ENCODE measurements at regions not wholly inside any gene's neighbourhood (a gene's known extent, or its start where the extent isn't known, plus 50 kb on each side); places are given as distances from the start of the nearest gene placed in this dataset.
"Not testable (repeated sequence)": the region's sequence is repeated elsewhere in the genome, so short reads cannot be mapped to it uniquely, and the experiment has no call there.

GRCh38 chr1:217135987-217136894 lies 413.0 kb upstream of the ESRRG start:
- no peak for DNase-seq

- DNase-seq = no peak
Measured at GRCh38 chr1:217135569-217135915, 412.3 kb upstream of the ESRRG start.

- DNase-seq = no peak
Measured at GRCh38 chr1:217134857-217135568, 411.8 kb upstream of the ESRRG start.

GRCh38 chr1:217133958-217134856 lies 411.0 kb upstream of the ESRRG start:
- no peak for DNase-seq

GRCh38 chr1:217133092-217133491 lies 409.9 kb upstream of the ESRRG start:
- DNase-seq = no peak

GRCh38 chr1:217123340-217123739 lies 400.1 kb upstream of the ESRRG start:
- not testable (repeated sequence) for DNase-seq

- no peak for DNase-seq
Measured at GRCh38 chr1:217117973-217118465, 394.8 kb upstream of the ESRRG start.

- DNase-seq = no peak
Measured at GRCh38 chr1:217115404-217116380, 392.5 kb upstream of the ESRRG start.

- DNase-seq = no peak
Measured at GRCh38 chr1:217109928-217110327, 386.7 kb upstream of the ESRRG start.

GRCh38 chr1:217106231-217106901 lies 383.1 kb upstream of the ESRRG start:
- DNase-seq = no peak

- DNase-seq = peak; percentile 59
Measured at GRCh38 chr1:217105437-217105836, 382.2 kb upstream of the ESRRG start.

GRCh38 chr1:217097819-217098218 lies 374.6 kb upstream of the ESRRG start:
- DNase-seq = no peak

- DNase-seq = no peak
Measured at GRCh38 chr1:217096200-217096599, 373.0 kb upstream of the ESRRG start.

GRCh38 chr1:217095050-217095622 lies 371.9 kb upstream of the ESRRG start:
- DNase-seq = no peak

GRCh38 chr1:217091561-217091960 lies 368.3 kb upstream of the ESRRG start:
- no peak for DNase-seq

GRCh38 chr1:217090060-217090911 lies 367.1 kb upstream of the ESRRG start:
- DNase-seq = peak; percentile 32

- DNase-seq = peak; percentile 32
Measured at GRCh38 chr1:217089361-217090014, 366.3 kb upstream of the ESRRG start.

GRCh38 chr1:217088521-217089284 lies 365.5 kb upstream of the ESRRG start:
- no peak for DNase-seq
